Stimulated activated CD8-positive, alpha-beta memory T cell treated with anti-CD3 and anti-CD28 coated beads, Interleukin-7, amount 100 ng/mL, for 1 hour (primary cell): ENCODE measurements at regions not wholly inside any gene's neighbourhood (a gene's known extent, or its start where the extent isn't known, plus 50 kb on each side); places are given as distances from the start of the nearest gene placed in this dataset.
"Not testable (repeated sequence)": the region's sequence is repeated elsewhere in the genome, so short reads cannot be mapped to it uniquely, and the experiment has no call there.

ENCODE experiments used
- DNase-seq, 2 donors: peaks; one replicate each; pipeline ENCODE4 v3.0.0-alpha.2; 2020; ENCODE audit warnings: low read depth in 2 of 2

- no peak for DNase-seq
Measured at GRCh38 chr16:13798211-13798610, 121.7 kb upstream of the ERCC4 start.

GRCh38 chr16:13803974-13804373 is 116.0 kb upstream of the ERCC4 start:
- DNase-seq, result no peak

GRCh38 chr16:13805951-13806350 is 114.0 kb upstream of the ERCC4 start:
- DNase-seq, result no peak

- no peak for DNase-seq
Measured at GRCh38 chr16:13806671-13807070, 113.3 kb upstream of the ERCC4 start.

GRCh38 chr16:13808102-13808501 is 111.9 kb upstream of the ERCC4 start:
- DNase-seq, result no peak

- DNase-seq, result no peak
Measured at GRCh38 chr16:13809765-13810164, 110.2 kb upstream of the ERCC4 start.

GRCh38 chr16:13811834-13812233 is 108.1 kb upstream of the ERCC4 start:
- DNase-seq, result no peak

- no peak for DNase-seq
Measured at GRCh38 chr16:13816701-13817100, 103.3 kb upstream of the ERCC4 start.

- DNase-seq, result no peak
Measured at GRCh38 chr16:13823501-13823900, 96.5 kb upstream of the ERCC4 start.

- no peak for DNase-seq
Measured at GRCh38 chr16:13829697-13830299, 90.2 kb upstream of the ERCC4 start.

- no peak for DNase-seq
Measured at GRCh38 chr16:13833515-13833914, 86.4 kb upstream of the ERCC4 start.

GRCh38 chr16:13835387-13835786 is 84.6 kb upstream of the ERCC4 start:
- no peak for DNase-seq

GRCh38 chr16:13835935-13836730 is 83.8 kb upstream of the ERCC4 start:
- DNase-seq, result no peak

GRCh38 chr16:13838401-13839190 is 81.4 kb upstream of the ERCC4 start:
- DNase-seq, result no peak

- DNase-seq, result no peak
Measured at GRCh38 chr16:13839577-13839976, 80.4 kb upstream of the ERCC4 start.

GRCh38 chr16:13845232-13845631 is 74.7 kb upstream of the ERCC4 start:
- no peak for DNase-seq

- DNase-seq, result no peak
Measured at GRCh38 chr16:13848795-13849194, 71.2 kb upstream of the ERCC4 start.

- not testable (repeated sequence) for DNase-seq
Measured at GRCh38 chr16:13850173-13850572, 69.8 kb upstream of the ERCC4 start.

GRCh38 chr16:13852827-13853226 is 67.1 kb upstream of the ERCC4 start:
- DNase-seq, result no peak

GRCh38 chr16:13856398-13856797 is 63.6 kb upstream of the ERCC4 start:
- DNase-seq, result no peak

GRCh38 chr16:13856811-13857511 is 63.0 kb upstream of the ERCC4 start:
- no peak for DNase-seq
